ENCODE measurements at regions not wholly inside any gene's neighbourhood (a gene's known extent, or its start where the extent isn't known, plus 50 kb on each side); places are given as distances from the start of the nearest gene placed in this dataset.

- no peak for TF ChIP-seq POLR2AphosphoS5 (IDR thresholded peaks at IDR 0.05)
- TF ChIP-seq CTCF (IDR thresholded peaks at IDR 0.05; ENCODE audit: poor library complexity, severe bottlenecking), result no peak
- TF ChIP-seq REST (IDR thresholded peaks at IDR 0.05; ENCODE audit: borderline replicate concordance), result no peak
- no peak for TF ChIP-seq EZH2 (IDR thresholded peaks at IDR 0.05; ENCODE audit: borderline replicate concordance, insufficient read depth, low read length, poor library complexity, severe bottlenecking)
- no peak for TF ChIP-seq TAF1 (IDR thresholded peaks at IDR 0.05; ENCODE audit: low read depth)
- no peak for TF ChIP-seq SMC3 (conservative IDR thresholded peaks at IDR 0.05; ENCODE audit: poor library complexity)
- TF ChIP-seq EP300 (conservative IDR thresholded peaks at IDR 0.05; ENCODE audit: poor library complexity, severe bottlenecking), result no peak
- no peak for TF ChIP-seq MXI1 (conservative IDR thresholded peaks at IDR 0.05; ENCODE audit: poor library complexity, severe bottlenecking)
- TF ChIP-seq RAD21 (conservative IDR thresholded peaks at IDR 0.05), result no peak
Observed at GRCh38 chr15:26433060-26433459, 339.8 kb downstream of the GABRB3 start.

Measured in neural cell (in vitro differentiated cells).